Common myeloid progenitor, CD34-positive (primary cell): ENCODE measurements at regions not wholly inside any gene's neighbourhood (a gene's known extent, or its start where the extent isn't known, plus 50 kb on each side); places are given as distances from the start of the nearest gene placed in this dataset.
"Not testable (repeated sequence)": the region's sequence is repeated elsewhere in the genome, so short reads cannot be mapped to it uniquely, and the experiment has no call there.

Experiments
- CTCF ChIA-PET: fragments of 350-600 bp; sonication (Branson Sonifier 250); formaldehyde crosslinking; loops from one replicate; lab custom pipeline; 2021; ENCODE audit warnings: antibody characterized with exemption; lab: Charles Lee
- POLR2A ChIA-PET: fragments of 350-600 bp; sonication (Branson Sonifier 250); formaldehyde crosslinking; loops from one replicate; lab custom pipeline; 2021; ENCODE audit warnings: antibody characterized with exemption; lab: Charles Lee
- DNase-seq, 3 donors: peaks; one replicate each; pipeline versions ENCODE4 v3.0.0 to v3.0.0-alpha.2; 2013
- H3K27ac ChIP-seq, 2 experiments: 1 replicate in 1 of 2; 2 replicates in 1 of 2; pipeline ENCODE4 v1.7.0; 2013; ENCODE audit warnings: inconsistent platforms in 2 of 2, low read length in 2 of 2, mild to moderate bottlenecking in 2 of 2, low read depth in 1 of 2, moderate library complexity in 1 of 2; ENCODE audit not compliant: severe bottlenecking in 2 of 2, insufficient read depth in 1 of 2, poor library complexity in 1 of 2
- H3K27me3 ChIP-seq, 5 experiments: replicated peaks in 2 of 5; 1 replicate in 3 of 5; 2 replicates in 2 of 5; pipeline versions ENCODE4 v1.6.1 to v1.7.0; 2013; ENCODE audit warnings: low read length in 4 of 5, mild to moderate bottlenecking in 2 of 5, moderate library complexity in 2 of 5, inconsistent platforms in 1 of 5; ENCODE audit not compliant: insufficient read depth in 5 of 5, control insufficient read depth in 4 of 5
- H3K36me3 ChIP-seq, 4 experiments: 1 replicate in 2 of 4; 2 replicates in 2 of 4; pipeline versions ENCODE4 v1.6.1 to v1.7.0; 2013; ENCODE audit warnings: low read length in 3 of 4, control low read depth in 1 of 4, mild to moderate bottlenecking in 1 of 4; ENCODE audit not compliant: control insufficient read depth in 4 of 4, insufficient read depth in 4 of 4
- H3K4me1 ChIP-seq, 4 experiments: 1 replicate in 3 of 4; 2 replicates in 1 of 4; pipeline versions ENCODE4 v1.6.1 to v1.7.1; 2013; ENCODE audit warnings: low read length in 3 of 4, mild to moderate bottlenecking in 3 of 4, control low read depth in 1 of 4, inconsistent platforms in 1 of 4, moderate library complexity in 1 of 4; ENCODE audit not compliant: control insufficient read depth in 4 of 4, insufficient read depth in 4 of 4; ENCODE audit errors: control extremely low read depth in 1 of 4
- H3K4me3 ChIP-seq, 7 experiments: 1 replicate in 4 of 7; 2 replicates in 3 of 7; pipeline versions ENCODE4 v1.5.1 to v1.7.0; 2013; ENCODE audit warnings: mild to moderate bottlenecking in 7 of 7, low read length in 6 of 7, moderate library complexity in 6 of 7, inconsistent platforms in 2 of 7, low read depth in 2 of 7, control low read depth in 1 of 7; ENCODE audit not compliant: insufficient read depth in 4 of 7, control insufficient read depth in 1 of 7; ENCODE audit errors: extremely low read depth in 1 of 7
- H3K9me3 ChIP-seq, 5 experiments: 1 replicate in 4 of 5; 2 replicates in 1 of 5; pipeline versions ENCODE4 v1.6.1 to v1.7.1; 2013; ENCODE audit warnings: low read length in 4 of 5, mild to moderate bottlenecking in 2 of 5, inconsistent platforms in 1 of 5, low read depth in 1 of 5, moderate library complexity in 1 of 5; ENCODE audit not compliant: control insufficient read depth in 4 of 5, insufficient read depth in 2 of 5; ENCODE audit errors: control extremely low read depth in 1 of 5
- WGBS: methylation state at CpG from one replicate; pipeline ENCODE4 v1.1.5; 2013; ENCODE audit not compliant: insufficient coverage; 5-methylcytosine and 5-hydroxymethylcytosine counted together

- no peak for DNase-seq
- 78% methylated on average over 3 of the region's 3 CpGs for WGBS
- H3K4me3 ChIP-seq, result no peak overlapping the region
- H3K36me3 ChIP-seq, result no peaks in the 10 kb centered on the region
- POLR2A ChIA-PET, result no interaction called here
- H3K27me3 ChIP-seq, result no peaks in the 10 kb centered on the region
- CTCF ChIA-PET, result interaction anchor here (1.4 kb wide), 1 partner anchor 30 kb away, joined by 3 read pairs; no protein-coding TSS in a partner anchor
- H3K9me3 ChIP-seq, result no peaks in the 10 kb centered on the region
- no peaks in the 10 kb centered on the region for H3K4me1 ChIP-seq
- no peak overlapping the region for H3K27ac ChIP-seq
Observed at GRCh38 chr10:27330074-27330473, 89.5 kb upstream of the ACBD5 start.

GRCh38 chr10:27328946-27329345 lies 88.3 kb upstream of the ACBD5 start:
- no peak for DNase-seq
- ChIA-PET POLR2A (no interaction called here), CTCF (interaction anchor here (0.8 kb wide), 1 partner anchor 9 kb away, joined by 5 read pairs; no protein-coding TSS in a partner anchor)
- Histone ChIP-seq H3K9me3 (no peaks in the 10 kb centered on the region), H3K27me3 (no peaks in the 10 kb centered on the region), H3K27ac (no peak overlapping the region), H3K4me3 (no peak overlapping the region), H3K4me1 (no peaks in the 10 kb centered on the region), H3K36me3 (no peaks in the 10 kb centered on the region)
- 100% methylated on average over 1 of the region's 1 CpG for WGBS

GRCh38 chr10:27326748-27327147 lies 86.2 kb upstream of the ACBD5 start:
- H3K9me3 ChIP-seq, POLR2A ChIA-PET, H3K36me3 ChIP-seq, H3K27me3 ChIP-seq, H3K4me1 ChIP-seq, H3K4me3 ChIP-seq, H3K27ac ChIP-seq, DNase-seq: not testable (repeated sequence)
- CTCF ChIA-PET, result interaction anchor here (1.1 kb wide), 1 partner anchor 18 kb away, joined by 3 read pairs; no protein-coding TSS in a partner anchor
- 100% methylated on average over 1 of the region's 5 CpGs for WGBS

GRCh38 chr10:27319752-27320431 lies 79.3 kb upstream of the ACBD5 start:
- DNase-seq, result peak; percentile 55 to 85 (median 82)
- H3K4me3 ChIP-seq, result peak overlapping the region; percentile 5 to 73 (median 53)
- CTCF ChIA-PET, result interaction anchor here (1.2 kb wide), 1 partner anchor 9 kb away, joined by 5 read pairs; no protein-coding TSS in a partner anchor

GRCh38 chr10:27319139-27319538 lies 78.5 kb upstream of the ACBD5 start:
- H3K27me3 ChIP-seq, H3K36me3 ChIP-seq, H3K27ac ChIP-seq, CTCF ChIA-PET, POLR2A ChIA-PET, H3K9me3 ChIP-seq, DNase-seq: not testable (repeated sequence)
- WGBS, result 100% methylated on average over 3 of the region's 5 CpGs
- Histone ChIP-seq H3K4me1 (peaks cover 0 to 11% (median 6%) of the 10 kb centered on the region in 4 experiments), H3K4me3 (peak overlapping the region in 1 of 7 experiments; percentile 66)

More at GRCh38 chr10:27319752-27320431, 79.3 kb upstream of the ACBD5 start:
- H3K36me3 ChIP-seq, result no peaks in the 10 kb centered on the region
- H3K9me3 ChIP-seq, result no peaks in the 10 kb centered on the region
- H3K4me1 ChIP-seq, result peaks cover 0 to 11% (median 6%) of the 10 kb centered on the region in 4 experiments
- WGBS, result 27% methylated on average over 32 of the region's 44 CpGs
- POLR2A ChIA-PET, result no interaction called here
- peak overlapping the region in 1 of 2 experiments; percentile 58 for H3K27ac ChIP-seq
- H3K27me3 ChIP-seq, result no peaks in the 10 kb centered on the region

- 83% methylated on average over 1 of the region's 2 CpGs for WGBS
- H3K4me3 ChIP-seq, H3K9me3 ChIP-seq, POLR2A ChIA-PET, H3K36me3 ChIP-seq, H3K27me3 ChIP-seq, H3K27ac ChIP-seq, CTCF ChIA-PET, H3K4me1 ChIP-seq: not testable (repeated sequence)
- DNase-seq, result peak in 1 of 3 donors; percentile 6
Observed at GRCh38 chr10:27315082-27315481, 74.5 kb upstream of the ACBD5 start.

- H3K27me3 ChIP-seq, CTCF ChIA-PET, H3K9me3 ChIP-seq, H3K36me3 ChIP-seq, H3K4me3 ChIP-seq, H3K4me1 ChIP-seq, POLR2A ChIA-PET, DNase-seq, H3K27ac ChIP-seq: not testable (repeated sequence)
- WGBS, result 100% methylated on average over 2 of the region's 3 CpGs
Observed at GRCh38 chr10:27313586-27313985, 73.0 kb upstream of the ACBD5 start.
